SK-N-SH treated with all-trans-retinoic acid at 6 μM for 48 hours (cell line): ENCODE measurements at regions not wholly inside any gene's neighbourhood (a gene's known extent, or its start where the extent isn't known, plus 50 kb on each side); places are given as distances from the start of the nearest gene placed in this dataset.

Source experiments
- ATAC-seq: fragments of 200-7000 bp; cut with Tn5 transposase; 3 replicates; pipeline ENCODE4 v1.9.1; 2020; ENCODE audit warnings: mild to moderate bottlenecking, moderate library complexity
- ARNTL ChIP-seq: fragments of 450-650 bp; formaldehyde crosslinking; IDR thresholded peaks from 2 replicates; pipeline ENCODE4 v1.5.0; 2020; ENCODE audit warnings: low read depth, mild to moderate bottlenecking, moderate library complexity, borderline replicate concordance
- BACH2 ChIP-seq: fragments of 250-450 bp; sonication (Bioruptor Pico); IDR thresholded peaks from 2 replicates; pipeline ENCODE4 v1.9.0; 2021; ENCODE audit warnings: mild to moderate bottlenecking, borderline replicate concordance
- CSDC2 ChIP-seq: fragments of 250-450 bp; sonication (Bioruptor Pico); IDR thresholded peaks from 2 replicates; pipeline ENCODE4 v1.5.0; 2020; ENCODE audit warnings: mild to moderate bottlenecking, moderate library complexity
- ISL1 ChIP-seq: fragments of 250-450 bp; sonication (Bioruptor Pico); IDR thresholded peaks from 2 replicates; pipeline ENCODE4 v2.1.2; 2022; ENCODE audit warnings: mild to moderate bottlenecking, moderate library complexity
- OSR1 ChIP-seq: fragments of 250-450 bp; sonication (Bioruptor Pico); IDR thresholded peaks from 2 replicates; pipeline ENCODE4 v1.8.0; 2022; ENCODE audit warnings: moderate library complexity, mild to moderate bottlenecking, inconsistent platforms
- PPARA ChIP-seq: fragments of 250-450 bp; sonication (Bioruptor Pico); IDR thresholded peaks from 2 replicates; pipeline ENCODE4 v1.5.0; 2020; ENCODE audit warnings: mild to moderate bottlenecking, borderline replicate concordance
- RARB ChIP-seq: fragments of 250-450 bp; sonication (Bioruptor Pico); IDR thresholded peaks from 2 replicates; pipeline ENCODE4 v1.8.0; 2021; ENCODE audit warnings: mild to moderate bottlenecking, moderate library complexity
- SNAI2 ChIP-seq: fragments of 250-450 bp; sonication (Bioruptor Pico); IDR thresholded peaks from 2 replicates; pipeline ENCODE4 v1.5.0; 2020; ENCODE audit warnings: mild to moderate bottlenecking, moderate library complexity
- TCF4 ChIP-seq: fragments of 250-450 bp; sonication (Bioruptor Pico); IDR thresholded peaks from 2 replicates; pipeline ENCODE4 v1.8.0; 2021; ENCODE audit warnings: mild to moderate bottlenecking, moderate library complexity, borderline replicate concordance
- TOX ChIP-seq: fragments of 250-450 bp; sonication (Bioruptor Pico); IDR thresholded peaks from 2 replicates; pipeline ENCODE4 v1.8.0; 2021; ENCODE audit warnings: mild to moderate bottlenecking, moderate library complexity, borderline replicate concordance
- ZC3H10 ChIP-seq: fragments of 250-450 bp; sonication (Bioruptor Pico); IDR thresholded peaks from 2 replicates; pipeline ENCODE4 v1.5.1; 2021; ENCODE audit warnings: mild to moderate bottlenecking, moderate library complexity
- ZFP3 ChIP-seq: fragments of 250-450 bp; sonication (Bioruptor Pico); IDR thresholded peaks from 2 replicates; pipeline ENCODE4 v1.5.0; 2020; ENCODE audit warnings: mild to moderate bottlenecking, moderate library complexity
- ZFP30 ChIP-seq: fragments of 450-650 bp; formaldehyde crosslinking; IDR thresholded peaks from 2 replicates; pipeline ENCODE4 v1.5.0; 2022; ENCODE audit warnings: mild to moderate bottlenecking, moderate library complexity
- ZNF565 ChIP-seq: fragments of 450-650 bp; formaldehyde crosslinking; conservative IDR thresholded peaks from 2 replicates; pipeline ENCODE4 v1.5.0; 2020; ENCODE audit warnings: low read depth, mild to moderate bottlenecking, moderate library complexity
- ZNF70 ChIP-seq: fragments of 450-650 bp; formaldehyde crosslinking; IDR thresholded peaks from 2 replicates; pipeline ENCODE4 v1.5.0; 2020; ENCODE audit warnings: mild to moderate bottlenecking, moderate library complexity
- ZNF8 ChIP-seq: fragments of 450-650 bp; formaldehyde crosslinking; IDR thresholded peaks from 2 replicates; pipeline ENCODE4 v1.5.0; 2020; ENCODE audit warnings: mild to moderate bottlenecking, moderate library complexity
- TF ChIP-seq, protein P1 (sequence below): fragments of 250-450 bp; sonication (Bioruptor Pico); IDR thresholded peaks from 2 replicates; pipeline ENCODE4 v1.5.1; 2020; ENCODE audit warnings: low read depth, mild to moderate bottlenecking, moderate library complexity
- TF ChIP-seq, protein P2 (sequence below): fragments of 250-450 bp; sonication (Bioruptor Pico); IDR thresholded peaks from 2 replicates; pipeline ENCODE4 v1.8.0; 2021; ENCODE audit warnings: low read depth, mild to moderate bottlenecking, moderate library complexity, borderline replicate concordance
- TF ChIP-seq, protein P3 (sequence below): fragments of 250-450 bp; sonication (Bioruptor Pico); IDR thresholded peaks from 2 replicates; pipeline ENCODE4 v1.5.0; 2020; ENCODE audit warnings: mild to moderate bottlenecking, moderate library complexity

DNA sequence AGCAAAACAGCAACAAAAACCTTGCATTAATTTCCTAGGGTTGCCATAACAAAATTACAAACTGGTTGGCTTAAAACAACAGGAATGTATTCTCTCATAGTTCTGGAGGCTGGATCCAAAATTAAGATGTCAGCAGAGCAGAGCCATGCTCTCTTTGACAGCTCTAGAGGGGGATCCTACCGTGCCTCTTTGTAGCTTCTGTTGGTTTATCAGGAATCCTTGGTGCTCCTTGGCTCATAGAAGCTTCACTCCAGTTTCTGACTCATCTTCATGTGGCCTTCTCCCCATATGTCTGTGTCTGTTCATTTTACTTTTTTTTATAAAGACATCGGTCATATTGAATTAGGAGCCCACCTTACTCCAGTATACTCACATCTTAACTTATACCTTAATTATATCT is 90.5 kb upstream of the POU2AF2 start:
- ATAC-seq = no peak

DNA sequence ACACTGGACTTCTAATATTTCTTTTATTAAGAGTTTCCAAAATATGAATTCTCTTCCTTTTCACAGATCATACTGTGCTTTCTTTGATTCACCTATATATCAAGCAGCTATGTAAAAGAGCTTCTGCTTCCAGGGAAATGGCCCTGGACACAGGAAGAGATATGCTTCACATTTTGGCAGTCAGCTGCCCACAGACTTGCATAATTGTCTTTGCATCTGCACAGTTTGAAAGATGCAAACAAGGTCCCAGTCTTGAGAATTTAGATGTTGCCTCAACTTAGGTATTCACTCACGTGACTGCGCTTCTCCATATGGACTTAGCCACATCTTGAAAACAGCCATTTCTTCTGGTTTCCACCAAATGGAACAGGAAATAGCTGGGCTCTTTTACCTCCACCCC is 92.3 kb upstream of the POU2AF2 start:
- TF ChIP-seq OSR1 (no peak), ZNF70 (CRISPR knock-in tag) (no peak), CSDC2 (no peak), ISL1 (no peak), RARB (no peak), ZNF8 (CRISPR knock-in tag) (no peak), BACH2 (CRISPR knock-in tag) (no peak), TOX (CRISPR knock-in tag) (no peak), ZNF565 (CRISPR knock-in tag) (no peak), ZC3H10 (CRISPR knock-in tag) (no peak)
- TF ChIP-seq, protein P1, sequence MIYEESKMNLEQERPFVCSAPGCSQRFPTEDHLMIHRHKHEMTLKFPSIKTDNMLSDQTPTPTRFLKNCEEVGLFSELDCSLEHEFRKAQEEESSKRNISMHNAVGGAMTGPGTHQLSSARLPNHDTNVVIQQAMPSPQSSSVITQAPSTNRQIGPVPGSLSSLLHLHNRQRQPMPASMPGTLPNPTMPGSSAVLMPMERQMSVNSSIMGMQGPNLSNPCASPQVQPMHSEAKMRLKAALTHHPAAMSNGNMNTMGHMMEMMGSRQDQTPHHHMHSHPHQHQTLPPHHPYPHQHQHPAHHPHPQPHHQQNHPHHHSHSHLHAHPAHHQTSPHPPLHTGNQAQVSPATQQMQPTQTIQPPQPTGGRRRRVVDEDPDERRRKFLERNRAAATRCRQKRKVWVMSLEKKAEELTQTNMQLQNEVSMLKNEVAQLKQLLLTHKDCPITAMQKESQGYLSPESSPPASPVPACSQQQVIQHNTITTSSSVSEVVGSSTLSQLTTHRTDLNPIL = no peak
- TF ChIP-seq, protein P2, sequence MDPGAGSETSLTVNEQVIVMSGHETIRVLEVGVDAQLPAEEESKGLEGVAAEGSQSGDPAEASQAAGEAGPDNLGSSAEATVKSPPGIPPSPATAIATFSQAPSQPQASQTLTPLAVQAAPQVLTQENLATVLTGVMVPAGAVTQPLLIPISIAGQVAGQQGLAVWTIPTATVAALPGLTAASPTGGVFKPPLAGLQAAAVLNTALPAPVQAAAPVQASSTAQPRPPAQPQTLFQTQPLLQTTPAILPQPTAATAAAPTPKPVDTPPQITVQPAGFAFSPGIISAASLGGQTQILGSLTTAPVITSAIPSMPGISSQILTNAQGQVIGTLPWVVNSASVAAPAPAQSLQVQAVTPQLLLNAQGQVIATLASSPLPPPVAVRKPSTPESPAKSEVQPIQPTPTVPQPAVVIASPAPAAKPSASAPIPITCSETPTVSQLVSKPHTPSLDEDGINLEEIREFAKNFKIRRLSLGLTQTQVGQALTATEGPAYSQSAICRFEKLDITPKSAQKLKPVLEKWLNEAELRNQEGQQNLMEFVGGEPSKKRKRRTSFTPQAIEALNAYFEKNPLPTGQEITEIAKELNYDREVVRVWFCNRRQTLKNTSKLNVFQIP (CRISPR knock-in tag) = no peak
- ATAC-seq = no peak

More for the DNA sequence above, 90.5 kb upstream of the POU2AF2 start:
- TF ChIP-seq PPARA (CRISPR knock-in tag) = no peak
- TF ChIP-seq, all 23 proteins: peak for 0

DNA sequence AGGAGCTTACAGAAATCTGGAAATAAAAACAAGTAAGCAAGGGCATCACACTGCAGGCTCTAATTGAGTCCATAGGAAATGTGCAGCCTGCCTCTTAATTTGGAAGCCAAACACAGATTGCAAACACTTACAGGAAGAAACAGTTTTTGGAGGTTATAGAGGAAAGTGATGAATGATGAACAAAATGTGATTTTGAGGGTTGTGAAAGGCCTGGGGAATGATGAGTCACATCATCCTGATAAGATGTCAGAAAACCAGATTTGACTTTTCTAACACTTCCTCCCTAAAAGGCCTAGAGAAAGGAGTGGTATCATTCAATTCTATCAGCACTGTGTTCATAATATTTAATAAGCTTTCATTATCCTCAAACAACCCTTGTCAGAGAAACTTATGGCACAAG is 96.6 kb upstream of the POU2AF2 start:
- TF ChIP-seq TCF4 (CRISPR knock-in tag) (peak; percentile 60), RARB (no peak), ISL1 (peak; percentile 34), ZC3H10 (CRISPR knock-in tag) (no peak), OSR1 (no peak)
- TF ChIP-seq, protein P3, sequence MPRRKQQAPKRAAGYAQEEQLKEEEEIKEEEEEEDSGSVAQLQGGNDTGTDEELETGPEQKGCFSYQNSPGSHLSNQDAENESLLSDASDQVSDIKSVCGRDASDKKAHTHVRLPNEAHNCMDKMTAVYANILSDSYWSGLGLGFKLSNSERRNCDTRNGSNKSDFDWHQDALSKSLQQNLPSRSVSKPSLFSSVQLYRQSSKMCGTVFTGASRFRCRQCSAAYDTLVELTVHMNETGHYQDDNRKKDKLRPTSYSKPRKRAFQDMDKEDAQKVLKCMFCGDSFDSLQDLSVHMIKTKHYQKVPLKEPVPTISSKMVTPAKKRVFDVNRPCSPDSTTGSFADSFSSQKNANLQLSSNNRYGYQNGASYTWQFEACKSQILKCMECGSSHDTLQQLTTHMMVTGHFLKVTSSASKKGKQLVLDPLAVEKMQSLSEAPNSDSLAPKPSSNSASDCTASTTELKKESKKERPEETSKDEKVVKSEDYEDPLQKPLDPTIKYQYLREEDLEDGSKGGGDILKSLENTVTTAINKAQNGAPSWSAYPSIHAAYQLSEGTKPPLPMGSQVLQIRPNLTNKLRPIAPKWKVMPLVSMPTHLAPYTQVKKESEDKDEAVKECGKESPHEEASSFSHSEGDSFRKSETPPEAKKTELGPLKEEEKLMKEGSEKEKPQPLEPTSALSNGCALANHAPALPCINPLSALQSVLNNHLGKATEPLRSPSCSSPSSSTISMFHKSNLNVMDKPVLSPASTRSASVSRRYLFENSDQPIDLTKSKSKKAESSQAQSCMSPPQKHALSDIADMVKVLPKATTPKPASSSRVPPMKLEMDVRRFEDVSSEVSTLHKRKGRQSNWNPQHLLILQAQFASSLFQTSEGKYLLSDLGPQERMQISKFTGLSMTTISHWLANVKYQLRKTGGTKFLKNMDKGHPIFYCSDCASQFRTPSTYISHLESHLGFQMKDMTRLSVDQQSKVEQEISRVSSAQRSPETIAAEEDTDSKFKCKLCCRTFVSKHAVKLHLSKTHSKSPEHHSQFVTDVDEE (CRISPR knock-in tag) = peak; percentile 82
- TF ChIP-seq, all 23 proteins: peak for 3
- peak; percentile 25; the same call in 1 of the 3 replicates for ATAC-seq

DNA sequence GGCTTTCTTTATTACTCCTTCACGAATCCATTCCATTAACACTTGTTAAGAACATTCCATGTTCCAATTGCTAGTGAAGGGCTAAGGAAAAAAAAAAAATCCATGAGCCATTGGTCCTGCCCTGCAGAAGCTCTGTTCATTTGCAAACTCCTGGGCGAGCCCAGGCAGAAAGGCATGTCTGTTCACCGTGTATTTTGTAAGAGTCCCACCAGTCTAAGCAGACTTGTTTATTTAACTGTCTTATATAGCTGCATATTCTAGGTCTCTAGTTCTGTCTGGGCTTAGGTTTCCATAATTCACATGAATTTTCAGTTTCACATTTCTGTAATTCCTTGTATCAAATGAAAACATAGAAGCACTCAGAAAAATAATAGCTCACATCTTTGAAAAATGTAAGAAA is 97.4 kb upstream of the POU2AF2 start:
- TF ChIP-seq TCF4 (CRISPR knock-in tag) = no peak
- TF ChIP-seq OSR1 = no peak
- no peak for TF ChIP-seq BACH2 (CRISPR knock-in tag)
- no peak for TF ChIP-seq RARB
- no peak for TF ChIP-seq PPARA (CRISPR knock-in tag)
- TF ChIP-seq ZC3H10 (CRISPR knock-in tag) = no peak
- TF ChIP-seq ZFP30 (CRISPR knock-in tag) = no peak
- TF ChIP-seq, protein P1 = no peak
- no peak for TF ChIP-seq ZNF565 (CRISPR knock-in tag)
- TF ChIP-seq TOX (CRISPR knock-in tag) = no peak
- TF ChIP-seq ZFP3 (CRISPR knock-in tag) = no peak
- TF ChIP-seq SNAI2 = no peak
- TF ChIP-seq, protein P2 (CRISPR knock-in tag) = no peak
- TF ChIP-seq ARNTL (CRISPR knock-in tag) = no peak
- ATAC-seq = no peak
